Lower leg skin (tissue), 4 donors: ENCODE measurements at regions not wholly inside any gene's neighbourhood (a gene's known extent, or its start where the extent isn't known, plus 50 kb on each side); places are given as distances from the start of the nearest gene placed in this dataset.
A peak's percentile ranks its signal among the peaks of the same experiment; 100 is the strongest.

Experiments
- DNase-seq, 2 donors: peaks; one replicate each; pipeline ENCODE4 v3.0.0-alpha.2; 2019; ENCODE audit warnings: low spot score in 2 of 2
- H3K4me3 ChIP-seq: fragments of 200-600 bp; sonication (generic); 2 replicates; pipeline ENCODE4 v1.5.1; 2017; ENCODE audit warnings: mild to moderate bottlenecking, low read depth; ENCODE audit not compliant: poor library complexity, severe bottlenecking
- CTCF ChIP-seq, 3 donors: fragments of 450-650 bp; IDR thresholded peaks; one replicate each; pipeline ENCODE4 v1.5.1; 2016; ENCODE audit warnings: antibody characterized with exemption in 3 of 3, mild to moderate bottlenecking in 3 of 3, moderate library complexity in 2 of 3
- POLR2A ChIP-seq, 2 donors: fragments of 450-650 bp; IDR thresholded peaks; one replicate each; pipeline ENCODE4 v1.6.1; 2016 to 2017; ENCODE audit warnings: antibody characterized with exemption in 2 of 2, mild to moderate bottlenecking in 1 of 2, moderate library complexity in 1 of 2
- whole genome bisulfite sequencing, 2 donors: methylation state at CpG; one replicate each; pipeline ENCODE4 v1.1.5; 2018; 5-methylcytosine and 5-hydroxymethylcytosine counted together
- intact Hi-C: fragments of 100-400 bp; cut with DNase I; formaldehyde crosslinking; loops from one replicate; pipeline ENCODE4 v1.15.0; 2023; ENCODE audit warnings: low total_unique reads

GRCh38 chr10:131011936-131012640 is 299.4 kb downstream of the TCERG1L start:
- WGBS, 2 donors: 64 to 87% methylated on average over 7 to 10 of the region's 10 CpGs
- no peak overlapping the region for H3K4me3 ChIP-seq
- DNase-seq: peak in 1 of 2 donors; percentile 81
- TF ChIP-seq POLR2A (IDR thresholded peaks at IDR 0.05) (no peak), CTCF (IDR thresholded peaks at IDR 0.05) (no peak)
- intact Hi-C loops: loop anchor here (5.0 kb wide), 1 partner anchor 925 kb away; no protein-coding TSS in a partner anchor

- intact Hi-C loops: loop anchor here (5.0 kb wide), 1 partner anchor 925 kb away; no protein-coding TSS in a partner anchor
- WGBS, 2 donors: 60 to 63% methylated on average over 5 of the region's 5 CpGs
- no peak for DNase-seq
- TF ChIP-seq POLR2A (IDR thresholded peaks at IDR 0.05) (no peak), CTCF (IDR thresholded peaks at IDR 0.05) (no peak)
- H3K4me3 ChIP-seq: no peak overlapping the region
Observed at GRCh38 chr10:131012641-131012985, 298.9 kb downstream of the TCERG1L start.

GRCh38 chr10:131013281-131013912 is 298.1 kb downstream of the TCERG1L start:
- intact Hi-C loops: loop anchor here (5.0 kb wide), 1 partner anchor 926 kb away; no protein-coding TSS in a partner anchor
- TF ChIP-seq CTCF (IDR thresholded peaks at IDR 0.05) (no peak), POLR2A (IDR thresholded peaks at IDR 0.05) (no peak)
- peak in 1 of 2 donors; percentile 73 for DNase-seq
- WGBS, 2 donors: 80 to 85% methylated on average over 17 of the region's 17 CpGs
- no peak overlapping the region for H3K4me3 ChIP-seq

GRCh38 chr10:131014271-131014670 is 297.2 kb downstream of the TCERG1L start:
- no peak for TF ChIP-seq POLR2A (IDR thresholded peaks at IDR 0.05)
- no peak for TF ChIP-seq CTCF (IDR thresholded peaks at IDR 0.05)
- peak in 1 of 2 donors; percentile 67 for DNase-seq
- no peak overlapping the region for H3K4me3 ChIP-seq
- WGBS, 2 donors: 77 to 86% methylated on average over 3 of the region's 3 CpGs
- intact Hi-C loops: loop anchor here (5.0 kb wide), 1 partner anchor 927 kb away; no protein-coding TSS in a partner anchor

GRCh38 chr10:131015271-131015670 is 296.2 kb downstream of the TCERG1L start:
- peak in 1 of 2 donors; percentile 53 for DNase-seq
- intact Hi-C loops: no loop called here
- WGBS, 2 donors: 85 to 88% methylated on average over 9 of the region's 9 CpGs
- no peak overlapping the region for H3K4me3 ChIP-seq
- TF ChIP-seq POLR2A (IDR thresholded peaks at IDR 0.05) (no peak), CTCF (IDR thresholded peaks at IDR 0.05) (no peak)
